Fibroblast of upper back skin (primary cell): ENCODE measurements at regions not wholly inside any gene's neighbourhood (a gene's known extent, or its start where the extent isn't known, plus 50 kb on each side); places are given as distances from the start of the nearest gene placed in this dataset.
A peak's percentile ranks its signal among the peaks of the same experiment; 100 is the strongest.

Experiments used
- DNase-seq: peaks from one replicate; pipeline ENCODE4 v3.0.0-alpha.2; 2013

- DNase-seq, result no peak
Observed at GRCh38 chr6:67634199-67634598, 1000.9 kb upstream of the ADGRB3 start.

GRCh38 chr6:67633058-67633457, 1002.0 kb upstream of the ADGRB3 start:
- DNase-seq, result no peak

GRCh38 chr6:67630146-67630545, 1004.9 kb upstream of the ADGRB3 start:
- peak; percentile 97 for DNase-seq

GRCh38 chr6:67629258-67629657, 1005.8 kb upstream of the ADGRB3 start:
- DNase-seq, result peak; percentile 82

- peak; percentile 78 for DNase-seq
Observed at GRCh38 chr6:67615796-67616195, 1019.3 kb upstream of the ADGRB3 start.

GRCh38 chr6:67608099-67608749, 1026.9 kb upstream of the ADGRB3 start:
- no peak for DNase-seq

GRCh38 chr6:67606906-67607828, 1027.9 kb upstream of the ADGRB3 start:
- no peak for DNase-seq

- no peak for DNase-seq
Observed at GRCh38 chr6:67594366-67594765, 1040.7 kb upstream of the ADGRB3 start.

GRCh38 chr6:67593247-67593646, 1041.8 kb upstream of the ADGRB3 start:
- DNase-seq, result no peak

GRCh38 chr6:67591910-67592309, 1043.2 kb upstream of the ADGRB3 start:
- no peak for DNase-seq

GRCh38 chr6:67567842-67568241, 1067.2 kb upstream of the ADGRB3 start:
- DNase-seq, result no peak

GRCh38 chr6:67563671-67564070, 1071.4 kb upstream of the ADGRB3 start:
- no peak for DNase-seq

- DNase-seq, result no peak
Observed at GRCh38 chr6:67560068-67560467, 1075.0 kb upstream of the ADGRB3 start.

- no peak for DNase-seq
Observed at GRCh38 chr6:67558985-67559384, 1076.1 kb upstream of the ADGRB3 start.

GRCh38 chr6:67544851-67545452, 1090.1 kb upstream of the ADGRB3 start:
- DNase-seq, result no peak

GRCh38 chr6:67541586-67541985, 1093.5 kb upstream of the ADGRB3 start:
- DNase-seq, result no peak

- DNase-seq, result no peak
Observed at GRCh38 chr6:67538032-67538431, 1097.0 kb upstream of the ADGRB3 start.

GRCh38 chr6:67535946-67536345, 1099.1 kb upstream of the ADGRB3 start:
- DNase-seq, result peak; percentile 8

- DNase-seq, result no peak
Observed at GRCh38 chr6:67506352-67506751, 1128.7 kb upstream of the ADGRB3 start.

GRCh38 chr6:67501755-67502154, 1133.3 kb upstream of the ADGRB3 start:
- no peak for DNase-seq

- DNase-seq, result no peak
Observed at GRCh38 chr6:67497749-67498148, 1137.3 kb upstream of the ADGRB3 start.

GRCh38 chr6:67496191-67496590, 1138.9 kb upstream of the ADGRB3 start:
- DNase-seq, result no peak

- DNase-seq, result no peak
Observed at GRCh38 chr6:67493682-67494081, 1141.4 kb upstream of the ADGRB3 start.

GRCh38 chr6:67475700-67476099, 1159.4 kb upstream of the ADGRB3 start:
- DNase-seq, result no peak
